Kidney (tissue), 13 donors: ENCODE measurements at regions not wholly inside any gene's neighbourhood (a gene's known extent, or its start where the extent isn't known, plus 50 kb on each side); places are given as distances from the start of the nearest gene placed in this dataset.

Experiments
- DNase-seq, 5 donors: peaks; one replicate each; pipeline ENCODE4 v3.0.0-alpha.2; 2013 to 2020
- FAIRE-seq: peaks from 2 replicates; lab custom pipeline; 2012; peaks lifted over from hg19 to GRCh38; lab: Jason Lieb, UNC
- H3K27ac ChIP-seq, 2 donors: one replicate each; pipeline ENCODE4 v1.7.0; 2013; ENCODE audit warnings: low read depth in 2 of 2, low read length in 2 of 2, inconsistent platforms in 1 of 2
- H3K27me3 ChIP-seq: one replicate; pipeline ENCODE4 v1.7.1; 2013; ENCODE audit warnings: low read length, inconsistent platforms; ENCODE audit not compliant: control insufficient read depth, insufficient read depth
- H3K36me3 ChIP-seq, 3 donors: one replicate each; pipeline versions ENCODE4 v1.7.0 to v1.7.1; 2013; ENCODE audit warnings: low read length in 3 of 3, control low read depth in 1 of 3, inconsistent platforms in 1 of 3; ENCODE audit not compliant: insufficient read depth in 3 of 3, control insufficient read depth in 2 of 3
- H3K4me1 ChIP-seq, 3 donors: one replicate each; pipeline versions ENCODE4 v1.7.0 to v1.7.1; 2013; ENCODE audit warnings: low read length in 3 of 3, inconsistent platforms in 1 of 3, low read depth in 1 of 3; ENCODE audit not compliant: control insufficient read depth in 2 of 3, insufficient read depth in 2 of 3
- H3K4me3 ChIP-seq, 3 donors: one replicate each; pipeline versions ENCODE4 v1.7.0 to v1.8.1; 2013; ENCODE audit warnings: low read length in 3 of 3, control low read depth in 1 of 3, inconsistent platforms in 1 of 3
- H3K9ac ChIP-seq, 3 donors: one replicate each; pipeline versions ENCODE4 v1.7.0 to v1.7.1; 2013; ENCODE audit warnings: low read length in 3 of 3, control low read depth in 1 of 3, inconsistent platforms in 1 of 3
- H3K9me3 ChIP-seq, 3 donors: one replicate each; pipeline versions ENCODE4 v1.7.0 to v1.7.1; 2013; ENCODE audit warnings: low read length in 3 of 3, control low read depth in 1 of 3, inconsistent platforms in 1 of 3; ENCODE audit not compliant: control insufficient read depth in 2 of 3, insufficient read depth in 1 of 3
- CTCF ChIP-seq: IDR thresholded peaks from 3 replicates; pipeline ENCODE4 v1.5.1; 2012; ENCODE audit warnings: mild to moderate bottlenecking, moderate library complexity, borderline replicate concordance; ENCODE audit not compliant: insufficient read depth; ENCODE audit errors: extremely low read depth
- intact Hi-C: fragments of 100-400 bp; cut with DNase I; formaldehyde crosslinking; loops from one replicate; pipeline ENCODE4 v1.11.1; 2022
- donor health status: control.
- donor health status: control.
- donor health status: control.
- donor health status: control.
- donor health status: control.
- donor health status: DM: yes; HTN: yes; CAD: no.
- donor health status: Normal renal cell carcinoma (clear cell type).

- H3K9me3 ChIP-seq: no peaks in the 10 kb centered on the region
- no peak overlapping the region for H3K9ac ChIP-seq
- H3K27ac ChIP-seq: no peak overlapping the region
- intact Hi-C loops: loop anchor here (10.0 kb wide), 1 partner anchor 311 kb away; the partner anchor contains the start of gene PDGFRA
- H3K36me3 ChIP-seq: no peaks in the 10 kb centered on the region
- DNase-seq (no peak), FAIRE-seq (no peak)
- no peak overlapping the region for H3K4me3 ChIP-seq
- TF ChIP-seq CTCF: no peak
- no peaks in the 10 kb centered on the region for H3K4me1 ChIP-seq
- no peaks in the 10 kb centered on the region for H3K27me3 ChIP-seq
These were observed 150.6 kb downstream of the CHIC2 start for GRCh38 chr4:53913771-53914170.

GRCh38 chr4:53912766-53913497 is 151.5 kb downstream of the CHIC2 start:
- intact Hi-C loops: loop anchor here (10.0 kb wide), 1 partner anchor 312 kb away; the partner anchor contains the start of gene PDGFRA
- Histone ChIP-seq H3K9me3 (no peaks in the 10 kb centered on the region), H3K9ac (no peak overlapping the region), H3K27ac (no peak overlapping the region), H3K4me3 (no peak overlapping the region), H3K36me3 (no peaks in the 10 kb centered on the region), H3K27me3 (no peaks in the 10 kb centered on the region), H3K4me1 (no peaks in the 10 kb centered on the region)
- FAIRE-seq (no peak), DNase-seq (no peak)
- no peak for TF ChIP-seq CTCF

- Histone ChIP-seq H3K4me3 (peak overlapping the region in 2 of 3 donors; percentile 1 to 3), H3K9ac (no peak overlapping the region)
- peak in 2 of 5 donors; percentile 84 to 91 for DNase-seq
These were observed 155.7 kb downstream of the CHIC2 start for GRCh38 chr4:53908661-53909078.

More at GRCh38 chr4:53908661-53909078, 155.7 kb downstream of the CHIC2 start:
- Histone ChIP-seq H3K4me1 (peaks cover 0 to 4% (median 0%) of the 10 kb centered on the region in 3 donors), H3K27me3 (no peaks in the 10 kb centered on the region), H3K27ac (no peak overlapping the region), H3K36me3 (no peaks in the 10 kb centered on the region), H3K9me3 (no peaks in the 10 kb centered on the region)
- intact Hi-C loops: no loop called here
- peak; percentile 71 for TF ChIP-seq CTCF
- FAIRE-seq: peak; percentile 92
